K562 (cell line): ENCODE measurements at regions not wholly inside any gene's neighbourhood (a gene's known extent, or its start where the extent isn't known, plus 50 kb on each side); places are given as distances from the start of the nearest gene placed in this dataset.

Source experiments
- ATAC-seq: fragments of 200-7000 bp; cut with Tn5 transposase; 3 replicates; pipeline ENCODE4 v1.9.1; 2020; ENCODE audit warnings: moderate library complexity
- BruUV-seq: library from RNA; stranded (reverse); fragments of 400-500 nt; replicated peaks from 2 replicates; lab custom pipeline; 2021; lab: Mats Ljungman, UMichigan
- CTCF ChIA-PET: fragments of 300-600 bp; formaldehyde crosslinking; extraction: SDS; loops from one replicate; lab custom pipeline; 2021; ENCODE audit warnings: low intra/inter-chr PET ratio; lab: Yijun Ruan, JAX
- POLR2A ChIA-PET: fragments of 300-600, 350-650 bp; sonication (Branson Sonifier 250); formaldehyde crosslinking; extraction: SDS; loops from one replicate; lab custom pipeline; 2021; ENCODE audit warnings: antibody characterized with exemption, inconsistent platforms; lab: Yijun Ruan, JAX
- DNase-seq, 4 experiments: peaks; one replicate each; pipeline versions ENCODE4 v3.0.0 to v3.0.0-alpha.2; 2011 to 2018; ENCODE audit warnings: low spot score in 3 of 4, mixed read lengths in 3 of 4; ENCODE audit errors: extremely low read depth in 1 of 4
- FAIRE-seq: peaks from 2 replicates; lab custom pipeline; 2011; peaks lifted over from hg19 to GRCh38; lab: Jason Lieb, UNC
- H2AFZ ChIP-seq: 2 replicates; pipeline ENCODE4 v1.6.0; 2011; ENCODE audit warnings: low read depth, low read length, control low read depth, inconsistent platforms
- H3K27ac ChIP-seq: fragments of 200-600 bp; 3 replicates; pipeline ENCODE4 v1.8.0; 2011; ENCODE audit warnings: low read depth, mild to moderate bottlenecking, control low read depth, inconsistent platforms, low read length, moderate library complexity, mixed read lengths; ENCODE audit errors: extremely low read depth
- H3K27me3 ChIP-seq, 2 experiments: fragments of 300-600 bp in 1 of 2; 2 replicates in 1 of 2; 3 replicates in 1 of 2; pipeline versions ENCODE4 v1.6.0 to v1.8.0; 2011; ENCODE audit warnings: inconsistent platforms in 2 of 2, low read length in 2 of 2, mild to moderate bottlenecking in 1 of 2, mixed read lengths in 1 of 2, moderate library complexity in 1 of 2; ENCODE audit not compliant: control insufficient read depth in 2 of 2, insufficient read depth in 2 of 2
- H3K36me3 ChIP-seq: fragments of 300-600 bp; 3 replicates; pipeline ENCODE4 v1.8.0; 2011; ENCODE audit warnings: mild to moderate bottlenecking, low read length, inconsistent platforms; ENCODE audit not compliant: control insufficient read depth, insufficient read depth
- H3K4me1 ChIP-seq, 2 experiments: fragments of 200-600 bp in 1 of 2; replicated peaks in 1 of 2; 2 replicates in 1 of 2; 3 replicates in 1 of 2; pipeline versions ENCODE4 v1.5.1 to v1.8.0; 2011; ENCODE audit warnings: inconsistent platforms in 2 of 2, low read length in 2 of 2, mild to moderate bottlenecking in 1 of 2, mixed read lengths in 1 of 2, moderate library complexity in 1 of 2; ENCODE audit not compliant: control insufficient read depth in 2 of 2, insufficient read depth in 2 of 2
- H3K4me2 ChIP-seq: 2 replicates; pipeline ENCODE4 v1.6.1; 2011; ENCODE audit warnings: low read length, control low read depth, inconsistent platforms, mixed read lengths; ENCODE audit not compliant: insufficient read depth
- H3K4me3 ChIP-seq: fragments of 200-600 bp; sonication (generic), shearing (Covaris generic); 2 replicates; pipeline ENCODE4 v1.5.1; 2016; ENCODE audit warnings: control low read depth, inconsistent platforms
- H3K79me2 ChIP-seq: fragments of 200-600 bp; 3 replicates; pipeline ENCODE4 v1.8.0; 2011; ENCODE audit warnings: low read length, inconsistent platforms; ENCODE audit not compliant: control insufficient read depth, insufficient read depth
- H3K9ac ChIP-seq, 2 experiments: 2 replicates each; pipeline versions ENCODE4 v1.6.0 to v1.6.1; 2011; ENCODE audit warnings: low read depth in 2 of 2, low read length in 2 of 2, control low read depth in 1 of 2, inconsistent platforms in 1 of 2, mild to moderate bottlenecking in 1 of 2, mixed read lengths in 1 of 2; ENCODE audit not compliant: insufficient read depth in 1 of 2
- H3K9me1 ChIP-seq: one replicate; pipeline ENCODE4 v1.6.0; 2011; ENCODE audit warnings: inconsistent platforms, mild to moderate bottlenecking, low read length, moderate library complexity; ENCODE audit not compliant: control insufficient read depth, insufficient read depth
- H3K9me3 ChIP-seq: replicated peaks from 2 replicates; pipeline ENCODE4 v1.5.1; 2011; ENCODE audit warnings: low read depth, low read length, inconsistent platforms; ENCODE audit not compliant: control insufficient read depth, insufficient read depth
- H4K20me1 ChIP-seq: replicated peaks from 2 replicates; pipeline ENCODE4 v1.6.1; 2011; ENCODE audit warnings: low read length, inconsistent platforms, mixed read lengths; ENCODE audit not compliant: control insufficient read depth, insufficient read depth
- BACH1 ChIP-seq: fragments of 200-800 bp; sonication (Bioruptor generic); IDR thresholded peaks from 2 replicates; pipeline ENCODE4 v1.6.1; 2016; ENCODE audit warnings: missing genetic modification characterization, missing compliant biosample characterization
- CBFB ChIP-seq: sonication (generic); formaldehyde crosslinking; IDR thresholded peaks from 2 replicates; pipeline ENCODE4 v1.4.0; 2020; ENCODE audit warnings: mild to moderate bottlenecking, missing genetic modification reagents
- CREB1 ChIP-seq, 2 experiments: sonication (generic) in 1 of 2; formaldehyde crosslinking in 1 of 2; IDR thresholded peaks; 2 replicates each; pipeline versions ENCODE4 v1.6.1 to v1.8.0; 2012 to 2022; ENCODE audit warnings: inconsistent platforms in 1 of 2, mild to moderate bottlenecking in 1 of 2, missing genetic modification reagents in 1 of 2, moderate library complexity in 1 of 2
- CREB3 ChIP-seq: fragments of 450-650 bp; conservative IDR thresholded peaks from 2 replicates; pipeline ENCODE4 v1.6.1; 2016; ENCODE audit warnings: missing genetic modification characterization, low read depth, mild to moderate bottlenecking, missing compliant biosample characterization, moderate library complexity
- HMG20B ChIP-seq: fragments of 250-450 bp; sonication (Bioruptor Pico); IDR thresholded peaks from 2 replicates; pipeline ENCODE4 v1.5.0; 2021; ENCODE audit warnings: mild to moderate bottlenecking
- MCM7 ChIP-seq, 2 experiments: fragments of 450-650 bp; IDR thresholded peaks; 2 replicates each; pipeline ENCODE4 v1.6.1; 2016 to 2018
- MEF2A ChIP-seq: IDR thresholded peaks from 2 replicates; pipeline ENCODE4 v1.6.1; 2011; ENCODE audit warnings: low read depth, mild to moderate bottlenecking, low read length, moderate library complexity; ENCODE audit not compliant: control insufficient read depth
- NCOA4 ChIP-seq: fragments of 450-650 bp; IDR thresholded peaks from 2 replicates; pipeline ENCODE4 v1.6.1; 2018; ENCODE audit warnings: mild to moderate bottlenecking; ENCODE audit not compliant: partially characterized antibody
- NFIX ChIP-seq: fragments of 250-450 bp; sonication (Bioruptor Pico); IDR thresholded peaks from 2 replicates; pipeline ENCODE4 v1.4.0; 2020; ENCODE audit warnings: low read depth, mild to moderate bottlenecking, moderate library complexity
- PML ChIP-seq: IDR thresholded peaks from 2 replicates; pipeline ENCODE4 v1.6.1; 2012; ENCODE audit warnings: low read length, inconsistent platforms
- PTRF ChIP-seq: fragments of 450-650 bp; IDR thresholded peaks from 2 replicates; pipeline ENCODE4 v1.6.1; 2016; ENCODE audit warnings: mild to moderate bottlenecking, missing genetic modification characterization, missing compliant biosample characterization
- PYGO2 ChIP-seq: fragments of 450-650 bp; IDR thresholded peaks from 2 replicates; pipeline ENCODE4 v1.6.1; 2016; ENCODE audit warnings: mild to moderate bottlenecking, missing genetic modification characterization, moderate library complexity, missing compliant biosample characterization
- RCOR1 ChIP-seq, 2 experiments: IDR thresholded peaks; 2 replicates each; pipeline ENCODE4 v1.6.1; 2012; ENCODE audit warnings: low read depth in 2 of 2, low read length in 2 of 2, borderline replicate concordance in 1 of 2, improper control_type of control experiment in 1 of 2
- ZNF134 ChIP-seq: fragments of 250-450 bp; sonication (Bioruptor Pico); conservative IDR thresholded peaks from 2 replicates; pipeline ENCODE4 v1.4.0; 2020
- ZNF197 ChIP-seq: fragments of 200-800 bp; sonication (Bioruptor generic); IDR thresholded peaks from 2 replicates; pipeline ENCODE4 v1.6.1; 2016; ENCODE audit warnings: low read depth, missing genetic modification characterization, missing compliant biosample characterization
- WGBS: fragments of 100-300 bp; shearing (Covaris generic); methylation state at CpG from one replicate; pipeline ENCODE4 v1.1.6; 2016; ENCODE audit warnings: low coverage, mixed read lengths; ENCODE audit not compliant: insufficient coverage; ENCODE audit errors: missing lambda C conversion rate; 5-methylcytosine and 5-hydroxymethylcytosine counted together
- in situ Hi-C: fragments of 300-500 bp; cut with MboI; formaldehyde crosslinking; loops from 4 replicates; pipeline ENCODE4 v1.15.0; 2018; ENCODE audit warnings: inconsistent platforms, mixed read lengths
- intact Hi-C: fragments of 100-400 bp; cut with micrococcal nuclease; formaldehyde crosslinking; loops from 2 replicates; pipeline ENCODE4 v1.14.2; 2022
- TF ChIP-seq, protein P1 (sequence below): sonication (generic); formaldehyde crosslinking; IDR thresholded peaks from 2 replicates; pipeline ENCODE4 v1.8.0; 2022; ENCODE audit warnings: mild to moderate bottlenecking, low read depth, missing genetic modification reagents
- TF ChIP-seq, protein P2 (sequence below): fragments of 200-800 bp; sonication (Bioruptor generic); IDR thresholded peaks from 2 replicates; pipeline ENCODE4 v1.6.1; 2017; ENCODE audit warnings: missing genetic modification characterization, missing compliant biosample characterization
- TF ChIP-seq, protein P3 (sequence below): IDR thresholded peaks from 3 replicates; pipeline ENCODE4 v1.6.1; 2011; ENCODE audit warnings: borderline replicate concordance, mild to moderate bottlenecking; ENCODE audit not compliant: insufficient read length, insufficient read depth

GRCh38 chr6:935582-935981, 242.6 kb upstream of the EXOC2 start:
- no peak for FAIRE-seq

More at GRCh38 chr6:935582-935981, 242.6 kb upstream of the EXOC2 start:
- no peaks in the 10 kb centered on the region for H3K79me2 ChIP-seq
- no peak overlapping the region for H3K4me3 ChIP-seq
- no peak overlapping the region for H2AFZ ChIP-seq
- no peaks in the 10 kb centered on the region for H3K4me1 ChIP-seq
- H3K9me1 ChIP-seq, result no peaks in the 10 kb centered on the region
- H3K27me3 ChIP-seq, result peaks cover 7 to 40% of the 10 kb centered on the region in 2 experiments; a peak in 4 of 5 replicates
- POLR2A ChIA-PET, result interaction anchor here (0.6 kb wide), 1 partner anchor 801 kb away, joined by 3 read pairs; no protein-coding TSS in a partner anchor
- H4K20me1 ChIP-seq, result no peaks in the 10 kb centered on the region; the same call in 1 of the 2 replicates
- H3K4me2 ChIP-seq, result no peak overlapping the region
- ATAC-seq, result no peak
- WGBS, result 1% methylated on average over 8 of the region's 8 CpGs
- H3K9ac ChIP-seq, result no peak overlapping the region
- intact Hi-C loops, result no loop called here
- DNase-seq, result no peak
- no peaks in the 10 kb centered on the region for H3K36me3 ChIP-seq
- no peak for TF ChIP-seq ZNF134 (CRISPR knock-in tag)
- no peak for TF ChIP-seq MEF2A
- TF ChIP-seq RCOR1 (IDR thresholded peaks at IDR 0.05; ENCODE audit: borderline replicate concordance in 1 of 2, low read depth in 2 of 2, low read length in 2 of 2), result no peak
- no peak for TF ChIP-seq CBFB (CRISPR knock-in tag)
- no peak for TF ChIP-seq NCOA4
- no peak for TF ChIP-seq ZNF197 (CRISPR knock-in tag)
- no peak for TF ChIP-seq CREB1 (IDR thresholded peaks at IDR 0.05)
- TF ChIP-seq CREB1 (CRISPR knock-in tag; IDR thresholded peaks at IDR 0.05), result no peak
- TF ChIP-seq PTRF (tag), result no peak
- no peak for TF ChIP-seq BACH1 (tag)
- TF ChIP-seq NFIX (CRISPR knock-in tag), result no peak
- TF ChIP-seq PML, result no peak
- TF ChIP-seq HMG20B (CRISPR knock-in tag), result no peak
- TF ChIP-seq, protein P1, sequence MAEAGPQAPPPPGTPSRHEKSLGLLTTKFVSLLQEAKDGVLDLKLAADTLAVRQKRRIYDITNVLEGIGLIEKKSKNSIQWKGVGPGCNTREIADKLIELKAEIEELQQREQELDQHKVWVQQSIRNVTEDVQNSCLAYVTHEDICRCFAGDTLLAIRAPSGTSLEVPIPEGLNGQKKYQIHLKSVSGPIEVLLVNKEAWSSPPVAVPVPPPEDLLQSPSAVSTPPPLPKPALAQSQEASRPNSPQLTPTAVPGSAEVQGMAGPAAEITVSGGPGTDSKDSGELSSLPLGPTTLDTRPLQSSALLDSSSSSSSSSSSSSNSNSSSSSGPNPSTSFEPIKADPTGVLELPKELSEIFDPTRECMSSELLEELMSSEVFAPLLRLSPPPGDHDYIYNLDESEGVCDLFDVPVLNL (CRISPR knock-in tag), result no peak
- TF ChIP-seq, protein P2, sequence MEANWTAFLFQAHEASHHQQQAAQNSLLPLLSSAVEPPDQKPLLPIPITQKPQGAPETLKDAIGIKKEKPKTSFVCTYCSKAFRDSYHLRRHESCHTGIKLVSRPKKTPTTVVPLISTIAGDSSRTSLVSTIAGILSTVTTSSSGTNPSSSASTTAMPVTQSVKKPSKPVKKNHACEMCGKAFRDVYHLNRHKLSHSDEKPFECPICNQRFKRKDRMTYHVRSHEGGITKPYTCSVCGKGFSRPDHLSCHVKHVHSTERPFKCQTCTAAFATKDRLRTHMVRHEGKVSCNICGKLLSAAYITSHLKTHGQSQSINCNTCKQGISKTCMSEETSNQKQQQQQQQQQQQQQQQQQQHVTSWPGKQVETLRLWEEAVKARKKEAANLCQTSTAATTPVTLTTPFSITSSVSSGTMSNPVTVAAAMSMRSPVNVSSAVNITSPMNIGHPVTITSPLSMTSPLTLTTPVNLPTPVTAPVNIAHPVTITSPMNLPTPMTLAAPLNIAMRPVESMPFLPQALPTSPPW, result no peak
- TF ChIP-seq, protein P3, sequence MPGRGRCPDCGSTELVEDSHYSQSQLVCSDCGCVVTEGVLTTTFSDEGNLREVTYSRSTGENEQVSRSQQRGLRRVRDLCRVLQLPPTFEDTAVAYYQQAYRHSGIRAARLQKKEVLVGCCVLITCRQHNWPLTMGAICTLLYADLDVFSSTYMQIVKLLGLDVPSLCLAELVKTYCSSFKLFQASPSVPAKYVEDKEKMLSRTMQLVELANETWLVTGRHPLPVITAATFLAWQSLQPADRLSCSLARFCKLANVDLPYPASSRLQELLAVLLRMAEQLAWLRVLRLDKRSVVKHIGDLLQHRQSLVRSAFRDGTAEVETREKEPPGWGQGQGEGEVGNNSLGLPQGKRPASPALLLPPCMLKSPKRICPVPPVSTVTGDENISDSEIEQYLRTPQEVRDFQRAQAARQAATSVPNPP, result no peak
- TF ChIP-seq CREB3 (tag), result no peak
- TF ChIP-seq MCM7 (IDR thresholded peaks at IDR 0.05), result no peak
- no peak for TF ChIP-seq PYGO2 (tag)
- CTCF ChIA-PET, result no interaction called here
- BruUV-seq, result no TSS peak
- no peaks in the 10 kb centered on the region for H3K9me3 ChIP-seq
- in situ Hi-C loops, result no loop called here
- no peak overlapping the region for H3K27ac ChIP-seq
